ENCODE measurements at regions not wholly inside any gene's neighbourhood (a gene's known extent, or its start where the extent isn't known, plus 50 kb on each side); places are given as distances from the start of the nearest gene placed in this dataset.

DNA sequence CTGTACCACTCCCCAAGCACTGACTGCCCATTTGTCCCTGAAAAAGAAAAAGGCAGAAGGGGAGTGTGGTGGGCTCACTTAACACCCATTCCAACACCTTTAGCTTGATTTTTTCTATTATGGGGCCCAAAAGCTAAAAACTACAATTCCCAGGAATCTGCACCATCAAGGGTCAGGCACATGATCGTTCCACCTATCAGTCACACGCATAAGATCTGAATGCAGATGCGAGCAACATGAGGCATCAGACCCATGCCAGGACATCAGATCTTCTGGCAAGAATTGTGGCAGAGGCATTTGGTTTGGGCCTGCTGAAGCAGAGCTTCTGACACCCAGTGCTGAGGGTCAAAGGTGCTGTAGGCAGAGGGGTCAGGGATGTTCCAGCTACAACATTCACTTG is 595.9 kb downstream of the BCOR start:
- POLR2A ChIA-PET: no interaction called here
- CTCF ChIA-PET: no interaction called here

DNA sequence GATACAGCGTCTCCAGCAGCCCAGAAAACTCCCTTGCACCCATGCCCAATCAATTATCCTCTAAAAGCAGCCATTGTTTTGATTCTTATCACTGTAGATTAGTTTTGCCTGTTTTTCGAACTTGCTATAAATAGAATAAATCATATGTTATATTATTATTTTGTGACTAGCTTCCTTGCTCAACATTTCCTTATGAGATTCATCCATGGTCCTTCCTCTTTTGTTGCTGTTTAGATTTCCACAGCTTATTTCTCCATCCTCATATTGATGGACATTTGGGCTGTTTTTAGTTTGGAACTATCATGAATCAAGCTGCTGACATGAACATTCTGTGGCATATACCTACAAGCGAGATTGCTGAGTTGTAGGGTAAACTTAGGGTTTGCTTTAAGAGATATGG is 595.3 kb downstream of the BCOR start:
- CTCF ChIA-PET: interaction anchor here (0.6 kb wide), 1 partner anchor 109 kb away, joined by 4 read pairs; no protein-coding TSS in a partner anchor
- no peaks in the 10 kb centered on the region for H3K36me3 ChIP-seq (ENCODE audit: control insufficient read depth in 2 of 2, insufficient read depth in 1 of 2, low read length in 2 of 2)
- H3K4me1 ChIP-seq (ENCODE audit: control insufficient read depth, insufficient read depth, low read length): no peaks in the 10 kb centered on the region
- H3K9me3 ChIP-seq (ENCODE audit: control insufficient read depth, insufficient read depth, low read depth, low read length): no peaks in the 10 kb centered on the region
- no peak overlapping the region for H3K4me3 ChIP-seq (ENCODE audit: low read depth, low read length)
- POLR2A ChIA-PET: no interaction called here
- TF ChIP-seq ZNF350 (tag by site-specific recombination; IDR thresholded peaks at IDR 0.05) (no peak), BCL11B (tag by site-specific recombination; IDR thresholded peaks at IDR 0.05; ENCODE audit: low read depth) (no peak), TRIM28 (IDR thresholded peaks at IDR 0.05; ENCODE audit: borderline replicate concordance, low read length) (no peak), ZNF501 (tag by site-specific recombination; IDR thresholded peaks at IDR 0.05) (no peak), ZNF174 (tag by site-specific recombination; IDR thresholded peaks at IDR 0.05) (no peak), ZNF112 (tag by site-specific recombination; IDR thresholded peaks at IDR 0.05) (no peak)
- TF ChIP-seq, protein P1, sequence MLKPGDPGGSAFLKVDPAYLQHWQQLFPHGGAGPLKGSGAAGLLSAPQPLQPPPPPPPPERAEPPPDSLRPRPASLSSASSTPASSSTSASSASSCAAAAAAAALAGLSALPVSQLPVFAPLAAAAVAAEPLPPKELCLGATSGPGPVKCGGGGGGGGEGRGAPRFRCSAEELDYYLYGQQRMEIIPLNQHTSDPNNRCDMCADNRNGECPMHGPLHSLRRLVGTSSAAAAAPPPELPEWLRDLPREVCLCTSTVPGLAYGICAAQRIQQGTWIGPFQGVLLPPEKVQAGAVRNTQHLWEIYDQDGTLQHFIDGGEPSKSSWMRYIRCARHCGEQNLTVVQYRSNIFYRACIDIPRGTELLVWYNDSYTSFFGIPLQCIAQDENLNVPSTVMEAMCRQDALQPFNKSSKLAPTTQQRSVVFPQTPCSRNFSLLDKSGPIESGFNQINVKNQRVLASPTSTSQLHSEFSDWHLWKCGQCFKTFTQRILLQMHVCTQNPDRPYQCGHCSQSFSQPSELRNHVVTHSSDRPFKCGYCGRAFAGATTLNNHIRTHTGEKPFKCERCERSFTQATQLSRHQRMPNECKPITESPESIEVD (tag by site-specific recombination; IDR thresholded peaks at IDR 0.05): no peak
- no peak overlapping the region for H3K27ac ChIP-seq (ENCODE audit: extremely low read depth, low read depth, low read length)

More for the DNA sequence above, 595.9 kb downstream of the BCOR start:
- no peak for TF ChIP-seq ZNF768 (tag by site-specific recombination; IDR thresholded peaks at IDR 0.05)
- Histone ChIP-seq H3K36me3 (ENCODE audit: control insufficient read depth in 2 of 2, insufficient read depth in 1 of 2, low read length in 2 of 2) (no peaks in the 10 kb centered on the region), H3K9me3 (ENCODE audit: control insufficient read depth, insufficient read depth, low read depth, low read length) (no peaks in the 10 kb centered on the region), H3K4me3 (ENCODE audit: low read depth, low read length) (no peak overlapping the region), H3K27ac (ENCODE audit: extremely low read depth, low read depth, low read length) (no peak overlapping the region), H3K4me1 (ENCODE audit: control insufficient read depth, insufficient read depth, low read length) (no peaks in the 10 kb centered on the region)

DNA sequence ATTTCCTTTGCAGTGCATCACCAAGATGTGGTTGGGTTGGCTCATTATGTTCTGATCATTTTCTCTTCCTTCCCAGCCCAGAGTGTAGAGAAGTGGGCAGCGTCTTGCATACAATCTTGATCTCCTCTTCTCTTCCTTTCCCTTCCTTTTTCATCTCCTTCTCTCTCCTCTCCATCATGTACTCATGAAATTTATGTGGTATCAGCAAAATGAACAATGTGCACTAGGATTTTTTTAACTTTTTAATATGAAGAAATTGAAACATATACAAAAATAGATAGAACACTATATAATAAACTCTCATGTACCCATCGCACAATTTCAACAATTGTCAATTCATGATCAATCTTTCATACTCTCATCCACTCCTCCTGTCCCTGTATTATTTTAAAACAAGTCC is 593.5 kb downstream of the BCOR start:
- TF ChIP-seq ZNF610 (tag by site-specific recombination; IDR thresholded peaks at IDR 0.05; ENCODE audit: borderline replicate concordance) (no peak), SCRT1 (tag by site-specific recombination; IDR thresholded peaks at IDR 0.05; ENCODE audit: borderline replicate concordance) (no peak), IKZF3 (tag by site-specific recombination; IDR thresholded peaks at IDR 0.05) (no peak), ZFP69B (tag by site-specific recombination; IDR thresholded peaks at IDR 0.05) (no peak)
- TF ChIP-seq, protein P1 (tag by site-specific recombination; IDR thresholded peaks at IDR 0.05): no peak
- ChIA-PET POLR2A (no interaction called here), CTCF (no interaction called here)
- Histone ChIP-seq H3K36me3 (ENCODE audit: control insufficient read depth in 2 of 2, insufficient read depth in 1 of 2, low read length in 2 of 2) (no peaks in the 10 kb centered on the region), H3K4me1 (ENCODE audit: control insufficient read depth, insufficient read depth, low read length) (no peaks in the 10 kb centered on the region), H3K4me3 (ENCODE audit: low read depth, low read length) (no peak overlapping the region), H3K9me3 (ENCODE audit: control insufficient read depth, insufficient read depth, low read depth, low read length) (no peaks in the 10 kb centered on the region; the same call in 1 of the 2 replicates), H3K27ac (ENCODE audit: extremely low read depth, low read depth, low read length) (no peak overlapping the region)

DNA sequence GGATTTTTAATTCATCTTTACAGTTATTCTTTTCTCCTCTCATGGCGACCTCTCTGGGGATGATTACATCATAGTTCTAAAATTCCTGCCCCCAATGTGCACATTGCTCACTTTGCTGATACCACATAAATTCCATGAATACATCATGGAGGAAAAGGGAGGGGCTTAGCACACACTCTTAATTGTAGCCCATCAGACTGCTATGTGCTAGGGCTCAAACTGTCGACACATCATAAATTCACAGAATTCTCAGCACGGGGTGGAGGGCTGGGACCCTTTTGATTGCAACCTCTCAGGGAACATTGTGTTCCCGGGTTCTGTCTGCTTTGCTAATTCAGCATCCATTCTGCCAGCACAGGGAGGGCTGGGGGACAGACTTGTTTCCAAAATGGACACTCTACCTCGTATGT is 592.9 kb downstream of the BCOR start:
- no peaks in the 10 kb centered on the region for H3K36me3 ChIP-seq (ENCODE audit: control insufficient read depth in 2 of 2, insufficient read depth in 1 of 2, low read length in 2 of 2)
- no peak overlapping the region for H3K4me3 ChIP-seq (ENCODE audit: low read depth, low read length)
- POLR2A ChIA-PET: no interaction called here
- H3K27ac ChIP-seq (ENCODE audit: extremely low read depth, low read depth, low read length): no peak overlapping the region
- TF ChIP-seq FEZF1 (tag by site-specific recombination; IDR thresholded peaks at IDR 0.05) (peak; percentile 48; the same call in 1 of the 2 replicates), ZNF660 (tag by site-specific recombination; IDR thresholded peaks at IDR 0.05) (no peak)
- TF ChIP-seq, protein P2, sequence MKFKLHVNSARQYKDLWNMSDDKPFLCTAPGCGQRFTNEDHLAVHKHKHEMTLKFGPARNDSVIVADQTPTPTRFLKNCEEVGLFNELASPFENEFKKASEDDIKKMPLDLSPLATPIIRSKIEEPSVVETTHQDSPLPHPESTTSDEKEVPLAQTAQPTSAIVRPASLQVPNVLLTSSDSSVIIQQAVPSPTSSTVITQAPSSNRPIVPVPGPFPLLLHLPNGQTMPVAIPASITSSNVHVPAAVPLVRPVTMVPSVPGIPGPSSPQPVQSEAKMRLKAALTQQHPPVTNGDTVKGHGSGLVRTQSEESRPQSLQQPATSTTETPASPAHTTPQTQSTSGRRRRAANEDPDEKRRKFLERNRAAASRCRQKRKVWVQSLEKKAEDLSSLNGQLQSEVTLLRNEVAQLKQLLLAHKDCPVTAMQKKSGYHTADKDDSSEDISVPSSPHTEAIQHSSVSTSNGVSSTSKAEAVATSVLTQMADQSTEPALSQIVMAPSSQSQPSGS (tag by site-specific recombination; IDR thresholded peaks at IDR 0.05; ENCODE audit: low read depth): peak; percentile 59
- H3K4me1 ChIP-seq (ENCODE audit: control insufficient read depth, insufficient read depth, low read length): no peaks in the 10 kb centered on the region
- CTCF ChIA-PET: interaction anchor here (0.6 kb wide), 1 partner anchor 102 kb away, joined by 3 read pairs; no protein-coding TSS in a partner anchor
- no peaks in the 10 kb centered on the region; the same call in 1 of the 2 replicates for H3K9me3 ChIP-seq (ENCODE audit: control insufficient read depth, insufficient read depth, low read depth, low read length)

Data from HEK293 (cell line).